HG03045 (cell line): ENCODE measurements at regions not wholly inside any gene's neighbourhood (a gene's known extent, or its start where the extent isn't known, plus 50 kb on each side); places are given as distances from the start of the nearest gene placed in this dataset.

Experiments used
- ATAC-seq: cut with Tn5 transposase; IDR thresholded peaks from one replicate; pipeline ENCODE4 v1.9.1; 2021; ENCODE audit warnings: mild to moderate bottlenecking, moderate library complexity; ENCODE audit not compliant: unreplicated experiment

DNA sequence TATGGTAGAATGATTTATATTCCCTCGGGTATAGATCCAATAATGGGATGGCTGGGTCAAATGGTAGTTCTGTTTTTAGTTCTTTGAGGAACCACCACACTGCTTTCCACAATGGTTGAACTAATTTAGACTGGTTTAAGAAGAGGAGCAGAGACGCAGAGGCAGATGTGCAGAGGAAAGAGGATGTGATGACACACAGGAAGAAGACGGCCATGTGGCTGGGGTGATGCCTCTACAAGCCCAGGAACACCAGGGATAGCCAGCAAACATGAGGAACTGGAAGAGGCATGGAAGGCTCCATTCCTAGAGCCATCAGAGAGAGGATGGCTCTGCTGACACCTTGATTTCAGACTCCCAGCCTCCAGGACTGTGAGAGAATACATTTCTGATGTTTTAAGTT lies 218.3 kb upstream of the DTNBP1 start:
- ATAC-seq, result no peak

DNA sequence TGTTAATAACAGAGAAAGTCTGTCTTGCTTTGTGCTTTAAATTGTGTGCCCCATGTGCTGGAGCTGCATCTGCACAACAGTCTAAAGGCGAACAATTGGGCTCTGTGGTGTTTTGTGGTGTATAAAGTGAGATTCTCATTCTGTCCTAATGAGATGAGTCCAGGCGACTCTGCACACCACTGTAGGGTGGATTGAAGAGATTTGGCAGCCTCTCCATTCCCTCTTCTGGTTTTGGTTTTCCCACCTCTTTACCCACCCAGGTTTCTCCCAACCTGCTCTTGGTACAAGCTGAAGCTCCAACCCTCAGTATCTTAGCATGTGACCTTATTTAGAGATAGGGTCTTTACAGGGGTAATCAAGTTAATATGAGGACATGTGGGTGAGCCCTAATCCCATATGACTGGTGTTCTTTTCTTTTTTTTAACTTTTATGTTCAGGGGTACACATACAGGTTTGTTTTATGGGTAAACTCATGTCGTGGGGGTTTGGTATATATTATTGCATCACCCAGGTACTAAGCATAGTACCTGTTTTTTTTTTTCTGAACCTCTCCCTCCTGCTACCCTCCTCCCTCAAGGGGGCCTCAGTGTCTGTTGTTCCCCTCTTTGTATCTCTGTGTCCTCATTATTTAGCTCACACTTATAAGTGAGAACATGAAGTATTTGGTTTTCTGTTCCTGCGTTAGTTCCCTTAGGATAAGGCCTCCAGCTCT lies 217.6 kb upstream of the DTNBP1 start:
- no peak for ATAC-seq

DNA sequence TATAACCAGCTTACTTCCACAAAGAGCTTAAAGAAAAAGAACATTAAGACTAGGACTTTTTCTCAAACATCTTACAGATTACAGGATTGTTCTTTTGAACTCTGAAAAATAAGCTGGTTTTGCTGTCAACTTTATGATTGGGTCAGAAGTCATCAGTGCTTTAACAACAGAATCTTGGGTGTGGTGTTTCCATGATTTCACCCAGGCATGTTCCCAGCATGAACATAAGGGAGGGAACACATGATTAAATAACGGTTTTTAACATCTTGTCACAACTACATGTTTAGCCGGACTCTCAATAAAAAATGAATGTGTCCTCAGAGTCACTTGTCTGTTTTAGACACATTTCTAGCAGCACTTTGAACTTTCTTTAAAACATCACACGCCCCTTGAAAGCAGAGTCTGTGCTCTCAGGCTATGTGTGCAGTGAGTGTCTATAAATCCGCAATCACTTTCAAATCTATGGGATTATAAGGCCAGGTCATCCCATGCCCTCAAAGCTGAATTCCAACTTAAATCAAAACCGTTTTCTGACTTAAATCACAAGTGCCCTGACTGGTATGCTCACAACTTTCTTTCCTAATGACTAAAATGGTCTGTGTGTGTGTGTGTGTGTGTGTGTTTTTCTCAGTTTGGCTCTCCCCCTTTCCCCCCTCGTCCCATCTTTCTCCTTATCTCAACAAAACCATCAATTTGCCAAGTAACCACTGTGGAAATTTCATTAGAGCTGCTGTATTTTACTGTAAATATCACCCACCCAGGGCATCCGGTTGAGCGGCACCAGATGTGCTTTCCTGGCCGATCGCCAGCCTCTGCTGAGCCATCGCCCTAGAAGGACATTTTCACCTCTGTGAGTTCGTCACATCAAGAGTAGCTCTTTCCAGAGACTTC lies 216.8 kb upstream of the DTNBP1 start:
- peak; percentile 61 for ATAC-seq

DNA sequence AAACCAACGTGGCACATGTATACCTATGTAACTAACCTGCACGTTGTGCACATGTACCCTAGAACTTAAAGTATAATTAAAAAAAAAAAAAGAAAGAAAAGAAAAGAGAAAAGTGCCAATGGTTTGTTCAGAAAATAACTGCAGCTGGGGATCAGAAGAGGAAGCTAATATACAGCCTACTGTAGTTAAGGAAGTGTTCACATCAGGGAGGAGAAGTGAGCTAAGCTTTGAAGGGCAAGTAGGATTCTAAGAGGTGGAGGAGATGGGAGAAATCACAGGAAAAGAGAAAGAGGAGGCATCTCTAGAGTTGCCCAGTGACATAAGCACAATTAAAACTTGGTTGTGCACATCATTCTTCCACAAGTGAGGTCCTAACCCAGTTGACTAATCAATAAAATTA lies 214.4 kb upstream of the DTNBP1 start:
- no peak for ATAC-seq

DNA sequence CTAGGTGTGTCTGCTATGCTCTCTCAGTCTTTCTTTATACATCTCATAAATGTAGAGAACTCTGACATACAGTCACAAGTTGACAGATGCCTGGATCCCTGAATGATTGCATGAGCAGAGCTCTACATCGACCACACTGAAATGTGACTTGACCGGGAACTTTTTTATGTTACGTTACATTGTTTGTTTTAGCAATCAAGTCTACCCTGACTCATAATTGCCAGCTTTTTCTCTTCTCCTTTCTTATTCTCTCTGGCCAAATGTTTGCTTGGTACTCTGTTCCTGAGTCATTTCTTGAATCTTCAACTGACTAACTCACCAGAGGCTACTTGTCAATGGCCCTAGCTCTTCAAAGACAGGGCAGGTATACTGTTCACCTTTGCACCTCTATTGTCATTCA lies 213.6 kb upstream of the DTNBP1 start:
- peak; percentile 70 for ATAC-seq

DNA sequence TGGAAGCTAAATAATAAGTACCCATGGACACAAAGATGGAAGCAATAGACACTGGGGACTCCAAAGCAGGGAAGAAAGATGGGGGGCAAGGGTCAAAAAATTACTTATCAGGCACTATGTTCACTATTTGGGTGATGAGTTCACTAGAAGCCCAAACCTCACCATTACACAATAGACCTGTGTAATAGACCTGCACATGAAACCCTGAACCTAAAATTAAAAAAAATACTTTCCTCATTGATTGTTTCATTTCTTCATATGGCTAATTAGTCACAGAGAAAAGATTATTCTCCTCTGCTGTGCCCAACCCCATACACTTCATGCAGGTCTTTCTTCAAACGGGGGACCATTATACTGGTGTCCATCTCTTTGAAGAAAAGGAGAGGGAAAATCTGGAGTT lies 213.0 kb upstream of the DTNBP1 start:
- ATAC-seq, result no peak

DNA sequence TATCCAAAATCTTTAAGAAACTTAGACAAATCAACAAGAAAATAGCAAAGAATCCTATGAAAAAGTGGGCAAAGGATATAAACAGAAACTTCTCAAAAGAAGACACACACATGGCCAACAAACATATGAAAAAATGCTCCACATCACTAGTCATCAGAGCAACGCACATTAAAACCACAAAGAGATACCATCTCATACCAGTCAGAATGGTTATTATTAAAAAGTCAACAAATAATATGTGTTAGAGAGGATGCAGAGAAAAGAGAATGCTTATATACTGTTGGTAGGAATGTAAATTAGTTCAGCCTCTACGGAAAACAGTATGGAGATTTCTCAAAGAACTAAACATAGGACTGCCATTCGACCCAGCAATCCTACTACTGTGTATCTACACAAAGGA lies 212.0 kb upstream of the DTNBP1 start:
- ATAC-seq, result no peak

DNA sequence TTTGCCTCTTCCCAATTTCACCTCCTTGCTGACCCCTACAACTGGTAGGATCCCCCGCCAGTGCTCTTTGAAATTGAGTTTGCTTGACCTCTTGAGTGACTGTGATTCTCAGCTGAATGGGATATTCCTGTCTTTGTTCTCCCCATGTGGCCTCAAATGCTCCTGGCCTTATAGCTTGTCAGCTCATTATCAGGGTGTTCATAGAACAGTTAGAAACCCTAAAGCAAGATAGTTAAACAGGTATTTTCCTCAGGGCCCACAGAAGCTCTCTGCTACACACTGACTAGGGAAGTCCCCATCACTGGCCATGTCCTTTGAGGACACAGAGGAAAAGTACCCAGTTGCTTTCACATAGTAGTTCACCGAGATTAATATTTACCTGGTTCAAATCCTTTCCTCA lies 211.5 kb upstream of the DTNBP1 start:
- no peak for ATAC-seq

DNA sequence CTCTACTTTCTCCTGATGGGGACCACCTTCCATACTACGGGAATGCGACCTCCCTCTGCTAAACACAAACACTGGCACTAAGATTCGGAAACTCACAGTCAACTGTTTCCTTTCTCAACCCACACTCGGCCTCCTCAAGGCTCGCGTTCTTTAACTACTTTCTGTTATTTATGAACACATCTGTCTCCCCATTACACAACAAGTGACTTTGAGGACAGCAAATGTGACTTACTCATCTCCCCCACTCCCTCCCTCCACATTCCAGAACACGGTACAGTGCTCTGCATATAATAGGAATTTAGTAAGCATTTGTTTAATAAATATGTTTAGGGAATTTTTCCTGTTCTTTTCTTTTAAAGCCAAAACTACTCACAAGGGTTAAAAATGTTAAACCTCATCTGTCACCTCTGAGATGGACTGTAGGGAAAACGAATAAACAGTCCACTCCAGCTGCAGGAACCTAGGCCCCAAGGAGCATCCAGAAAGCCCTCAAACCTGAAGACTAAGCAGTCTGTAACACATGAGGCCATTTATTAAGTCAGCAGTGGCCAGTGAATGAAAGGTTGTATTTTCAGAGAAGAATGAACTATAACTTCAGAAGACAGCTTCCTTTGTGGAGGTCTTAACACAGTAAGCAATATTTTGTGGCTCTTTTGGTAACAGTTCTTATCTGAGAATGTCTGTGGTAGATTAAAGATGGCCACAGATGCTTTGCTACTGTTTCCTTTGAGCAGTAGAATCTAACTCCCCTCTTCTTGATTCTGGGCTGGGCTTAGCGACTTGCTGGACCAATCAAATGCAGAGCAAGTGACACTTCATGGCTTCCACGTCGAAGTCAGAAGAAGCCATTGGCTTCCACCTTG lies 209.6 kb upstream of the DTNBP1 start:
- ATAC-seq, result no peak

DNA sequence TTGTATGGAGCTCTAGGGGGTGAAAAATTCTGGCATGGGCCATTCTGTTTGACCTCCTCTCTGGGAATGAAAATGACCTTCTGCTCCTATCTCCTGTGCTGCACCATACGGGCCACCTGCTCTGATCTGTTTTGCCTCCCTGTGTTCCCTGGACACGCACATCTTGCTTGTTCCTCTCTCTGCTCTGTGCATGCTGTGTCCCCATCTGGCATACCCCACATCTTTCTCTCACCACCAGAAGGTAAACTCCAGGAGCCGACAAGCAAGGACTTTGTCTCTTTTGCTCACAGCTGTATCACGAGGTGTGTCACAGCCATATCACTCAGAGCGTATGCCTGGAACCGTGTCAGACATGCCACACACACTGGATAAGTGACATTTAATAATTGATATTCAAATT lies 208.4 kb upstream of the DTNBP1 start:
- no peak for ATAC-seq

DNA sequence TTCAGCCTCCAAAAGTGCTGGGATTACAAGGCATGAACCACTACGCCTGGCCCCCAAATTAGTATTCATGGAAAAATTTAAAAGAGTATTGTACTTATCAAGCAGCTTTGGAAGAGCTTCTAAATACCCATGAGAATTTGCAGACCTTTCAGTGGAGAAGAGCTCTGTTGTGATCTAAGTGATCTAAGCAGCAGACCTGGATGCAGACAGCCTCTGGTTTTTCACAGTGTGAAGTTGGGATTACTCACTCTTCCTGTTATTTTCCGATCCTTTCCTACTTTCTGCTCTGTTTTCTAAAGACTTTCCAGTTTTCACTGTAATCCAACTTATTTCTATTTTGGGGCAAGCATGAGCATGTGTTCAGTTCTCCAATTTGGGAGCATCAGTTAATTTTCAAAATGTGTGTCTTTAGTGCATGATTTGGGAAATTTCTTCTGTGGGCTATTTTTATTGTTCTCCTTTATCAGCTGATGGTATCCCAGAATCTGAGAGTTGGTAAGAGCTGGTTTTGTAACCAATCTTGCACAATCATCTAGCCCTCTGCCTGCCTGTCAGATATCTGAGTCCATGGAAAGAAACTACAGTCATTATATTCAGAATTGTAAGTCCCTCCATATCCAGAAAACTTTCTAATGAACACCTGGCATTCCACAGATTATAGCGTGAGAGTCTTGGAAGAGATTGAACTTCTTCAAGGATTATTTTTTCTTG lies 207.7 kb upstream of the DTNBP1 start:
- ATAC-seq, result no peak

DNA sequence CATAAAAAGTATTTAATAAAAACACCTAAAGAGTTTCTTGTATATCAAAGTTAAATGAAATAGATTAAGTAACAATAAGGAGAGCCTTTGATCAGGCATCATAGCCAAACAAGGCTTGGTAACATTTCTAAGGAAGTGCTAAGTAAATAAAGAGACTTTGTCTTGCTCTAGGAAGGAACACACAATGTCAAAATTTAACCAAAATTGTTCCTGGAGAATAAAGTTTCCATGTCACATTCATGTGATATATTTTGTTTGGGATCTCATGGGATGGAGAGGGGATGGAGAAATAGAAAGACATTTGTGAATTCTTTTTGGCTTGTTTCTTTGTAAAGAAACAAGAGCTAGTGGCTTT lies 201.9 kb upstream of the DTNBP1 start:
- no peak for ATAC-seq

DNA sequence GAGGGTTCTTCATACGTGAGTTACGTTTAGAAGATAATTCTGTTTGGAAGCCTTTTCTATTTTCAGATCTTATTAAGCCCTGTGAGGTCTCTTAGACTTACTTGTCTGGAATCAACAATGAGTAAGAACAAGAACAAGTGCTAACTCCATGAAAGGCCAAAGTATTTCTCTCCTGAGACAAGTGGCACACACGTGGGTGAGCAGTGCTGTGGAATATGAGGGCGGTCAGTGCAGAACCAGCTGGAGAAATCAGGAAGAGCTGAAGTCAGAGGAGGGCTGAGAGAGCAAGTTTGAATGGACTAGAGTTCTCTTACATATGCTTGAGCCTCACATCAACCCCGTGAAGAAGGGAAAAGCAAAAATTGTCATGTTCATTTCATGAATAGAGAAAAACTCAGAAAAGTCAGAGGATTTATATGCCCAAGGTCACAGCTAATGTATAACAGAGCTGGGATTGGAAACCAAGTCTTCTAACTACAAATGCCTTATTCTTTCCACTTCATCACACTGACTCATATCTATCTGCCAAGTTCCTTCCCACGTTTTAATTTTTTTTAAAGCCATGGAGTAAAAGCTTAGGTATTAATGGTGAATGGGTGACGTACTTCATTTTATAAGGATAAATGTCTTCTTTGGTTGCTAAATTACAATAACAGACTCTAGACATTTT lies 201.3 kb upstream of the DTNBP1 start:
- ATAC-seq, result no peak

DNA sequence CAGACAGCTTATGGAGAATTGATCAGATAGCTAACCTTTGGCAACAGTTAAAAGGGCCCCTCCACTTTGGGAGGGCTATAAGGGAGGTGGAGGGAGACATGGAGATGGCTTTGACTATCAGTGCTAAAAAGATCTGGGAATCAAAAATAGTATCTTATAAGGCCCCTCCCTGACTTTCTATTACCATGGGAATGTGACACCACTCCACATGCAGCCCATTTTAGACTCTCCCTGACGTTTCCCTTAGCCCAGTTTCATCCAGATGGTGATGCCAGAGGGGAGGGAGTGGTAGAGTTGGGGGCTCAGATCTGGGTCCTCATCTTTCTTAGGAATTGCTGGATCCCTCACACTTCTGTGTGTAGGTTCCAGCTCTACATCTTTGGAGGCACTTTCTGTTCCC lies 200.0 kb upstream of the DTNBP1 start:
- ATAC-seq, result no peak

DNA sequence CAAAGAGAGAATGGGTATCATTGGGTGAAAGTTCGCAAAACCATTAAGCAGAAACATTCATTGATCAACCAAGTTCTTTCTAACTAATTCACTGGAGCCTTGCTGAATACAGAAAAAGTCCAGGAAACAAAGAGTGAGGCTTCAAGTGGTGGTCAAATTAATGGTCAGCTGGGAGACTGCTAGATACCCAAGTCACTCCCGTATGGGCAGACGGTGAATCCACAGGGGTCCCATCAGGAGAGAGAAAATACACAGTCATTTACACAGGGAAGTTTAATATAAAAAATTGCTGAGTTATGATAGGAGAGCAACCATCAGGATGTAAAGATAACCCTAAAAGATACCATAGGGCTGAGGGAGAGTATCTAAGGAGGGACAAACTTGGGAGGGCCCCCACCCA lies 198.7 kb upstream of the DTNBP1 start:
- ATAC-seq, result no peak

DNA sequence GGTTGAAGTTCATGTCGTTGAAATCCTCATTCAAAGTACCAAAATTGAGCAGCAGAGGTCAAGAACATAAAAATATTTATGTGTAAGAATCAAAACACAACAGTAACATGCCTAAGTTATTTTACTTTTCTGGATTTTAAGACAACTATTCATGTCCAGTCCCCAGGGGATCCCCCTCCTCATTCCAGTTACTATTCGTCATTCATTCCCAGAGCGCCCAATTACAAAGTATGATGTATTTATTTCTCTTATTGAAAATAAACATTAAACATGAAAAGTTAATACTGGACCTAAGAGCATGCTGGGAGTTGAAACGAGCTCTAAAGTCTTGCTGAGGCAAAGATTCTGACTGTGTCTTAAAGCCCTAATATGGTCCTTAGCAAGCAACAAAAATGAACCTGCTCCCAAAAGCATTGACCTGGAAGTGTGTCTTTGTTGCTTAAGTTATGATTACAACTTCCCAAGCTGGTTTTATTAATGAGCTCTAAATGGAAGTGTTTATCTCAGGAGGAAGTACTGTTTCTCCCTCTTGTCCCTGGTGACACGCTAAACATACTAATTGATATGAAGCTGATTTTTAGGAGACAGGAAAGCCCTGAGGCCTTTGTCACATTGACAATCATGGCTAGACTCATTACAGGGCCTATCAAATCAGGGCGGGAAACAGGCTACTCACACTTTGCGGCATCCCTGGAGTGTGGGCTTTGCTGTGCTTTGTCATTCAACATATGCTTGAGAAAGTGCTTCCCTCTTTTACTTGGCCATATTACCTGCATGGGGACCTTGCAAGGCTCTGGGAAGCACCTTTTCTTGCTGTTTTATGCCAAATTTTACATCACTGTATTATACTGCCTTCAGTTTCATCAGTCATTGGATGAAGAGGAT lies 192.2 kb upstream of the DTNBP1 start:
- ATAC-seq, result no peak

DNA sequence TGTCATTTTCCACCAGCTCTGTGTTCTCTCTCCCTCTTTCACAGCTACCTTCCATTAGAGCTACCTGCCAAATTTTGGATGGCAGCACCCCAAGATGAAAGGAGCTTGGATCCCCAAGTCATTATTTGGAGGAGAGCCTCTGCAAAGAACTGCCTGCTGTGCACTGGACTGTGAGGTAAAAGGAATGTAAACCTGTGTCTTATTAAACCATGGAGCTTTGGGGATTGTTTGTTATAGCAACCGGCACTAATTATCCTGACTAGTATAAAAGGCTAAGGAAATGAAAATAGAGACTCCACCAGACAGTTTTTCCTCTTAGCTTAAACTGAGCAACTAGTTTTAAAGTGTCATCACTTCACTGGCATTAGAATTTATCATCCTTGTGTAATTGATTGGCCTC lies 191.6 kb upstream of the DTNBP1 start:
- no peak for ATAC-seq

DNA sequence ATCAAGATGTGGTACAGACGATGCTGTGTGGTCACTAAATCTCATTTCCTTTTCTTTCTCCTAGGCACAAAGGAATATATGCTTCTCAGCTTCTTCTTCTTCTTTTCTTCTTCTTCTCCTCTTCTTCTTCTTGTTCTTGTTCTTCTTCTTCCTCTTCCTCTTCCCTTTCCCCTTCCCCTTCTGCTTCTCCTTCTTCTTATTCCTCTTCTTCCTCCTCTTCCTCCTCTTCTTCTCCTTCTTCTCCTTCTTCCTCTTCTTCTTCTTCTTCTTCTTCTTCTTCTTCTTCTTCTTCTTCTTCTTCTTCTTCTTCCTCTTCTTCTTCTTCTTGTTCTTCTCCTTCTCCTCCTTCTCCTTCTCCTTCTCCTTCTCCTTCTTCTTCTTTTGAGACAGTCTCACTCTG lies 190.4 kb upstream of the DTNBP1 start:
- no peak for ATAC-seq

DNA sequence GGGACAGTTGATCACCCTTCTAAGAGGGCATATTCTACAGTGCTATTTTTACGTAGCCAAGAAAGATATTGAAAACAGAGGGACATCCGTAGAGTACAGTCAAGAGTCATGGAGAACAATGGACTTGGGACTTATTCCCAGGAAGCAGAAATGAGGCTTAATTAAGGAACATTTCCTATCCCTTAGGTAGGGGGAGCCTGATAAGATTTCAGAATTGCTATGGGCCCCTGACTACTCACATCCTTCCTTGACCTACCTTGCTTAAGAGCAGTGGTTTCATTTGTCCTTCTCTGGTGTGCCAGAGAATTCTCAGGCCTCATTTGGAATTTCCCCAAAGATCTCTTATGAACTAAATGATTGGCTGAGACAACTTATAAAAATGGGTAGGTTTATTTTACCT lies 189.5 kb upstream of the DTNBP1 start:
- no peak for ATAC-seq
